Left ventricle myocardium superior (tissue), 1 donor: ENCODE measurements at regions not wholly inside any gene's neighbourhood (a gene's known extent, or its start where the extent isn't known, plus 50 kb on each side); places are given as distances from the start of the nearest gene placed in this dataset.
"Not testable (repeated sequence)": the region's sequence is repeated elsewhere in the genome, so short reads cannot be mapped to it uniquely, and the experiment has no call there.

Experiments
- ATAC-seq: fragments of 200-7000 bp; cut with Tn5 transposase; one replicate; pipeline ENCODE4 v1.9.1; 2020; ENCODE audit warnings: mild to moderate bottlenecking, moderate library complexity
- DNase-seq: peaks from one replicate; pipeline ENCODE4 v3.0.0-alpha.2; 2020
- intact Hi-C: fragments of 100-400 bp; cut with micrococcal nuclease; formaldehyde crosslinking; loops from one replicate; pipeline ENCODE4 v1.11.0; 2022
- donor health status: DM: no; HTN: yes; CAD: no; lungs with severe emphysema.

DNA sequence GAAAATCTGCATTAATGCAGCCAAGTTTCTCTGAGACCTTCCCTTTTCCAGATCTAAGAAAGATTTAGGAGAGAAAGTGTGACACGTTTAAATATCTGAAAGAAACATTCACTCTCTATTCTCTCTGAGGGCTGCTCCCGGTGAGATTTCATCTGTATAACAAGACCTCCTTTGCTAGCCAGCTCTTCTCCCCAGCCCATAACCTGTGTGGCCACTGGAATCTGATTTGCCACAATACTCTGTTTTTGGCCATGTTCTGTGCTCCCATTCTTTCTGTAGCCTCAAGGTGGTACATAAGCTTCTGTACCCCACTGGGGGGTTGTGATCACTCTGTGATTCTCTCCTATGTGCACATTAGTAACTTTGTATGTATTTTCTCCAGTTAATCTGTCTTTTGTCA is 291.0 kb upstream of the SEMA6A start:
- no peak for ATAC-seq
- no peak for DNase-seq
- intact Hi-C loops = no loop called here

DNA sequence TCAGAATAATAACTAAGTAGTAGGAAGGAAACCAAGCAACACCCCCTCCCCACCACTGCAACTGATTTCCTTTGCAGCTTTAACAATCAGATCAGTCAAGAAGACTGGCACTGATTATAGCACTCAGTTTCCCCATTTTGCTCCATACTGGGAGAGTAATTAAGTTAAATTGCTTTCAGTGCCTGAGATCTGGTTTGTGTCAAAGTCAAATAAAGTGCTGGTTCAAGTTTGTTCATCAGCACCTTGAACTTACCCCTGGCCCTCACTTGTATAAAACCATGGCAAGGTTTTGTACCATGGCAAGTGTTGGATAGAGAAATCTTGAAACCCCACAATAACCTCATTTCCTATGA is 290.2 kb upstream of the SEMA6A start:
- no peak for DNase-seq
- intact Hi-C loops = no loop called here
- no peak for ATAC-seq

DNA sequence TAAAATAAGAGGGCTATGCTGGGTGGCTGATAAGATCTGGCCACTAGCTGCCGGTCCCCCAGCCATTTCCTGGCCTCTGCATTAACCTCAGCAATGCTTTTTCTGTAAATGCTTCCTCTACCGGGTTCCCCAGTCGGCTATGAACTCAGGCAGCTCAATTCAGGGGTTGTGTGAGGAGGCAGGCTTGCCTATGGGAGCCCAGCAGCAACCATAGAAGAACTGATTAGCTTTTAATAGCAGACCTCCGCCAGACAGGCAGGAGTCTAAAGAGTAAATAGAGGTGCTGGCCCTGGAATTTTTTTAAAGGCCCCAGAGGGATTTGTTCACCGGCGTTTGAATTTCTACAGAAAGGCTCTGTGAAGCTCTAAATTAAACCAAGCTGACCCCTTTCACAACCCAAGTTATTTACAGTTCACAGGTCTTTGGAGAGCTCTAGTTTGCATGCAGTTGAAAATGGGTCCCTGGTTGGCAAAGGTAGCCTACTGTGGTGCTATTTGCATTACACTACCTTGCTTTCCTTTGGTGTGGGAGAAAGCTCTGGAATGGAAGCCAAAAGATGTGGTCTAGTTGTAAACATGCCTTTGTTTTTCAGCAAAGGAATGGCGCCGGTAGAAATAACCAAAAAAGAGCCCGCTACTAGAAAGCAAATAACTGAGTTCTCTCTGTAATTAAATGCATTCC is 289.7 kb upstream of the SEMA6A start:
- no peak for ATAC-seq
- no peak for DNase-seq
- intact Hi-C loops = no loop called here

DNA sequence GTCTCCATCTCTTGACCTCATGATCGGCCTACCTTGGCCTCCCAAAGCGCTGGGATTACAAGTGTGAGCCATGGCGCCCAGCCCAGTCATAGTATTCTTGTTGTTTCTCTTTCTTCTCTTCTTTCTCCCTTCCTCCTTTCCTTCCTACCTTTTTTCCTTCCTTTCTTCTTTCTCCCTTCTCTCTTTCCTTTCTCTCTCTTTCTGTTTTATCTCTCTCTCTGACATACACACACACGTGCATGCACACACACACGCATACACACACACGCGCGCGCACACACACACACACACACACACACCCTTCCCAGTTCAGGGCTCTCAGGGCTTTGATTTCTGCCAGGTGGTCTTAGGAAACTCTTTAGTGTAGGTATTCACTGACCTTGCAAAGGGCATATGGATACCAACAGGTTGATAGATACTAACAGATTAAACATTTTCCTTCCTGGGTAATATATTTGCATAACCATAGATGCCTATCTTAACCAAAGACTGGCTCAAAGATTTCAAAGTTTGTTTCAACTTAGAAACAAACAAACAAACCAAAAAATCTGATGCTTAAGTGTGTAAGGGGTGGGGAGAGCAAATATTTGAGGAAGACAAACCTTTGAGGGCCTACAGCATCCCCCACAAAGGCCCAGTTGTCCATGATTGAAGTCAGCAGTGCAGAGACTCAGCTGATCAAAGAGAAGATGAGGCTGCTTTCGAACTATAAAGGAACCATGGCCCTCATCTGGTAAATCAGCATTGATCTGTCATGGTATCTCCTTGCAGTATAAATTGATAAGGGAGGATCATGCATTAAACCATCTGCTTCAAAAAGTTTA is 288.2 kb upstream of the SEMA6A start:
- DNase-seq (no peak), ATAC-seq (no peak)
- intact Hi-C loops = no loop called here

DNA sequence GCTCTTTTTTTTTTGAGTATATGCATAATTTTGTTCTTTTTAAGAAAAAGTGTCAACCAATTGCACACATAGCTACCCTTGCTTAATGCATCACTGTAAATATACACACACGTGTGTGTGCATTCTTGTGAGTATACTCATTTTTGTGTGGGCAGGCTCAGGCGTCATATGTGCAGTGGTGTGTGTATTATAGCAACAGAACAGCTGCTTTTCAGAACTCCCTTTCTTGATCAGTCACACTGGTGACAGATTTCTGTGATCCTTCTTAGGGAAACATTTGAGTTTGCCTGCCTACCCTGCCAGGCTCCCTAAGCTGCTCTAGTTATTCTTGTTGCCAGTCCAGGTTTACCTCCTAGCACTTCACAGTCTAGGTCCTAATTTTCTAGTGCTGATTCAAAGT is 287.0 kb upstream of the SEMA6A start:
- ATAC-seq (no peak), DNase-seq (no peak)
- intact Hi-C loops = no loop called here

DNA sequence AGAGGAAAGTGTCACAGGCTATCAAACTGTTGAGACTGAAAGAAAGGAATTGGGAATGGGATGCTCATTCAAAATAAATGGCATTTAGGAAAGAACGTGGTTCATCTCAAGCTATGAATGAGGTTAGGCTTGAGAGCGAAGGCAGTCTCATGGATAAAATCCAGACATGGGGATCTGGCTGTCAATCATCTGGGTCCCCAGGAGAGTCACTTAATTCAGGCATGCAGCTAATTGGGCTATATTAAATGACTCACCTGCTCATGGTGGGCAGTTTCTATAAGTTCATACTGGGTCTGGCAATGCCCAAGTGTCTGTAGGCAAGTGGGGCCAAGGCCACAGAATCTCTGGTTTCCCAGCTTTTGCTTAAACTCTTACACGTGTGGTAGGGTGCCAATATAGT is 286.5 kb upstream of the SEMA6A start:
- DNase-seq (no peak), ATAC-seq (no peak)
- intact Hi-C loops = no loop called here

DNA sequence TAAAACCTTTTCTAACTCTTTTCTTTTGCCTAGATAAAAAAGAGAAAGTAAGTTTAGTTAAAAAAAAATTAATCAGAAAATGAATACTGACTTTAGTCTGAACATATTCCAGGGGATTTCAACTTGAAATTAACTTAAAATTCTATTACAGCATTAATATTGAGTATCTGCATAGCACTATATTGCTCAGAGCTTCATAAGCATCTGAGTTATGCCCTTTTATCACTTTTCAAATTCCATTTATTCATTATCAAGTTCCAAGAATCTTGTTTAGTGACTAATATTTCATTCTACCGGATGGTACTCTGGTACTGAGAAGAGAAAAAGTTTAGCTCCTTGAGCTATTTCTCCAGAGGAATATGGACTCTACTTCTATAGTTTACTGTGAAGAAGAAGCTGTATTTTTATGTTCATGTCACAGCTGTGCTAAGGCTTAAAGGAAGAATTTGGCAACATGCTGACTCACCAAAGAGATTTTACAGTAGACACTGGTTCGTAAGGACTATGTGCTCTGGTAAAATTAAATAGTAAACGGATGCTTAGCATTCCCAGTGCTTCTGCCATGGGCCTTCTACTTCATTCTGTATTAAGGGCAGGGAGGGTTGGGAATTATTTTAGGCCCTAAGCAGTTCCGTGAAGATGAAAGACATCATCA is 285.2 kb upstream of the SEMA6A start:
- DNase-seq (no peak), ATAC-seq (no peak)
- intact Hi-C loops = no loop called here

DNA sequence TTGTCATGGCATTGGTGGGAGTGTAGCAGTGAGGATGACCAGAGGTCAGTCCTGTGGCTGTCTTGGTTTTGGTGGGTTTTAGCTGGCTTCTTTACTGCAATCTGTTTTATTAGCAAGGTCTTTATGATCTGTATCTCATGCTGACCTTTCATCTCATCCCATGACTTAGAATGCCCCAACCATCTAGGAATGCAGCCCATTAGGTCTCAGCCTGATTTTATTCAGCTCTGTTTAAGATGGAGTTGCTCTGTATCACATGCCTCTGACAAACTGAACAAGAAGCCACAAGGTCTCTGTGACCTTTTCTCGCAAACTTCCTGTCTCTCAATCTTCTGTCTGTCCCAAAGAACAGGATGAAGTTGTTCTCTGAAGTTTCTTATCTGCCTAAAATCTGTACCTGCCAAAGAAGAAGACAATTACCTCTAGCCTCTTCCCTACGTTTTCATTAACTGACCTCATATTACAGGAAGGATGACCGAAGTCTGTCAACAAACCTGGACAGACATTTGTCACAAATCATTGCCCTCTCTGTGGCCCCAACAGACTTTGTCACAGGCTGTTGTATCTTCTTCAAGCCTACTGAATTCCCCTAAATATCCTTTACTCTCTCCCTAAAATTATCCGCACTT is 284.2 kb upstream of the SEMA6A start:
- intact Hi-C loops = no loop called here
- DNase-seq = no peak
- no peak for ATAC-seq

DNA sequence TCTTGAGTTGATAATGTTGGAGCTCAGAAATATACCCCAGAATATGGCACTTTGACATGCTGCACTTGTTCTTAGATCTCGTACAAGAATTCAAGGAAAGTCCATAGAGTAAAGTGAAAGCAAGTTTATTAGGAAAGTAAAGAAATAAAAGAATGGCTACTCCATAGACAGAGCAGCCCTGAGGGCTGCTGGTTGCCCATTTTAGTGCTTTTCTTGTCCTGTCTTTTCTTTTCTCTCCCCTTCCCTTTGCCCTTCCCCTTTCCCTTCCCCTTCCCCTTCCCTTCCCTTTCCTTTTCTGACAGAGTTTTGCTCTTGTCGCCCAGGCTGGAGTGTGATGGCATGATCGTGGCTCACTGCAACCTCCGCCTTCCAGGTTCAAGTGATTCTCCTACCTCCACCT is 283.4 kb upstream of the SEMA6A start:
- ATAC-seq, intact Hi-C loops, DNase-seq: not testable (repeated sequence)

DNA sequence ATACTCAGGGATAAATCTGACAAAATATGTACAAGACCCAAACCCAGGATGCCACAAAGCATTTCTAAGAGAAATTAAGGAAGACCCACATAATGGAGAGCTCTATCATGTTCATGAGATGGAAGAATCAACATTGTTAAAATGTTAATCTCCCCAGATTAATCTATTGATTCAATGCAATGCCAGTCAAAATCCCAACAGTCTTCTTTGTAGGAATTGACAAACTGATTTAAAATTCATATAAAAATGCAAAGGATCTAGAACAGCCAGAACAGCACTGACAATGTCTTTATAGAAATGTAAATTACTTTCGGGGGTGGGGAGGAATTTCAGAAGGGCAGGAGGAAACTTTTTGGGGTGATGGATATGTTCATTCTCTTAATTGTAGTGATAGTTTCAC is 281.6 kb upstream of the SEMA6A start:
- intact Hi-C loops = no loop called here
- no peak for ATAC-seq

DNA sequence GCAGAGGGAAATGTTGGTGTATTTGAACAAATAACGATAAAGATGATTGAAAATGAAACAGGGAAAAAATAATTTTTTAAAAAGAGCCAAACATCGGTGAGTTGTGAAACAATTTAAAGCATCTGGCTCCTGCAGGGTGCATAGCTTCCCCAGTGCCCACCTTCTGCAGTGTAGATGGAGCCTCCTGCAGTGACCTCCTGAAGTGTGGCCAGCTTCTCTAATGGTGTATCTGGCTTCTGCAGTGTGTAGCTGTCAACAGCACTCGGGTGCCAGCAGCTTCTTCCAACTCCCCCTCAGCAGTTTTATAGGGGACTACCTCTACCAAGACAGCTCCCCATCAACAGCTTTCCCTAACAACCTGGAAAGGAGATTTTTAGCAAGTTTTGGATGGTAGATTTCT is 279.4 kb upstream of the SEMA6A start:
- DNase-seq = no peak
- no peak for ATAC-seq
- intact Hi-C loops = no loop called here

More for the DNA sequence above, 281.6 kb upstream of the SEMA6A start:
- DNase-seq = no peak

DNA sequence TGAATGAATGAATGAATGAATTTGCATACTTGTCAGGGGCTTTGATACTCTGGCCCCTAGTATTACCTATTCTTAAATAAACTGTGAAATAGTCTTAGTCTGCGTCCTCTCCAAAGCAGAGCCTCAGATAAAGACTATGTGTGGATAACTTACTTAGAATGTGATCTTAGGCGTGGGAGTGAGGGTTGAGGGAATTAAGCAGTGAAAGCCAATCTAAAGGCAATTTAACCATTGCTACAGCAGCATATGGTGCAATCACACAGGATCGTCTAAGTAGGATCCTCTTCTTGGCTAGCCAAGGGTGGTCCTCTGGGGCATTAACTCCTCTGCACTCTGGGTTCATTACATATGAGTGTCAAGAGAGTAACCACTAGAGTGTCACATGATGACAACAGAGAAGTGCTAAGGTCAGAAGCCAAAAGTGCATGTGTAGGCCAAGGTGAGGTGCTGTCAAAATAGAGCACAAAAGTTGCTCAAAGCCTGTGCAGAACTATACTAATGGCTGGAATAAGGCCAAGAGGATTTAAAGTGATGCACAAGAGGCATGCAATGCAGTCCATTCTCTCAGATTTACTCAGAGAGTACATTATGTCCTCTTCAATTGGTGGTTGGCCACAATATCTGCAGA is 274.4 kb upstream of the SEMA6A start:
- no peak for DNase-seq

DNA sequence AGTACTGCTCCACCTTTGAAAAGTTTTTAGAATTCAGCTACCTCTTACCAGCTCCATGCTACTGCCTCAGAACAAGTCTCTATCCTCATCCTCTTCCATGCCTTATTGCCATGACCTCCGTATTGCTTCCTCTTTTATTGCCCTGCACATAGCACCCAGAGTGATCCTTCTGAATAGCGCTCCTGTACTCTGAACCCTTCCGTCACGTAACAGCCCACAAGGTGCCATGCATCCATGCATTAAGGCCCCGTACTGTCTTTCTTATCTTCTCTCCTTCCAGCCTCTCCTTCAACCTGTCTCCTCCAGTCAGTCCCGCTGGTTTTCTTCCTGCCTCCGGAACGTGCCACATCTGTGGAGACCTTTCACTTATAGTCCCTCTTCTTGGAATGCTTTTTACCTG is 273.3 kb upstream of the SEMA6A start:
- no peak for DNase-seq
- ATAC-seq = no peak
- intact Hi-C loops = no loop called here

More for the DNA sequence above, 274.4 kb upstream of the SEMA6A start:
- no peak for ATAC-seq
- intact Hi-C loops = no loop called here

DNA sequence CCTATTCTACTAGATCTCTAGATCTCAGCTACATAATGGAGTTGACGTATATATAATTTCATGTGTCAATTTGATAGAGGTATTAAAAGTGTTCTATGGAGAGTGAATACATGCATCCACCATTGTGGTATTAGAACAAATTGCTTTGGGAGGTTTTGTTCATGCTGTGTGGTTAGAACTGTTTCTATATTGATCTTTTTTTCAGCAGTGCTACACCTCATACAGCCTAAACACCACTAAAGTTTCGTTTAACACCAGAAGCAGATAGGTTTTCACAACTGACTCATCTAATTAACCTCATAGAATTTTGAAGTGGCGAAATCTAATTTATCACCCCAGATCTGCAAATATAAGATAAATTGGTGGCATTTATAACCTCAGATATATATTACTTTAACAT is 269.4 kb upstream of the SEMA6A start:
- ATAC-seq = no peak

DNA sequence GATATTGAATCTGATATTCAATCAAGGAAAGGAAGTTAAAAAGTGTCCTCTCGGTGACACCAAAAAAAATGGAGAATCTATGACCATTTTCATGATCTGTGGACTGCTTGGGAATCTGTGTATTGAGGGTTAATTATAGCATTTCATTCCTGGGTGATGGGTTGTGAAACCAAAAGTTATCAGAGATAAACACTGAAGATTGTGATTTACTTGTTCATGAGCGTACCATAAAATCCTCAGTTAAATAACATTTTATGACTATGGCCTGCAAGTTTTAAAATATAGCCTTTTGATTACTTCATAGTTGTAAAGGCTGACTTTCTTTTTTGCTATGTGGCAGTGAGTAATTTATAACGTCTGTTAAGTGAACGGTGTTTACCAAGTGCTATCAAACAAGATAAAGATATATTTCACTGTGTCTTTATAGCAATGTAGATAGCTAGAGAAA is 267.9 kb upstream of the SEMA6A start:
- ATAC-seq (no peak), DNase-seq (no peak)
- intact Hi-C loops = no loop called here

More for the DNA sequence above, 269.4 kb upstream of the SEMA6A start:
- intact Hi-C loops = no loop called here
- no peak for DNase-seq

DNA sequence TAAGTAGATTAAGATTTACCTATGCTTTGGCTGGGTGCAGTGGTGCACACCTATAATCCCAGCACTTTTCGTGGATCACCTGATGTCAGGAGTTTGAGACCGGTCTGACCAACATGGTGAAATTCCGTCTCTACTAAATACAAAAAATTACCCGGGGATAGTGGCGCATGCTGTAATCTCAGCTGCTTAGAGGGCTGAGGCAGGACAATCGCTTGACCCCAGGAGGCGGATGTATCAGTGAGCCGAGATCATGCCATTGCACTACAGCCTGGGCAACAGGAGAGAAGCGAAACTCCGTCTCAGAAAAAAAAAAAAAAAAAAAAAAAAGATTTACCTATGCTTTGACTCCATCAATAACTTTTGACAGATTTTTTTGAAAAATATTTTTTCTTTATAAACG is 267.1 kb upstream of the SEMA6A start:
- ATAC-seq (no peak), DNase-seq (no peak)
- intact Hi-C loops = no loop called here

DNA sequence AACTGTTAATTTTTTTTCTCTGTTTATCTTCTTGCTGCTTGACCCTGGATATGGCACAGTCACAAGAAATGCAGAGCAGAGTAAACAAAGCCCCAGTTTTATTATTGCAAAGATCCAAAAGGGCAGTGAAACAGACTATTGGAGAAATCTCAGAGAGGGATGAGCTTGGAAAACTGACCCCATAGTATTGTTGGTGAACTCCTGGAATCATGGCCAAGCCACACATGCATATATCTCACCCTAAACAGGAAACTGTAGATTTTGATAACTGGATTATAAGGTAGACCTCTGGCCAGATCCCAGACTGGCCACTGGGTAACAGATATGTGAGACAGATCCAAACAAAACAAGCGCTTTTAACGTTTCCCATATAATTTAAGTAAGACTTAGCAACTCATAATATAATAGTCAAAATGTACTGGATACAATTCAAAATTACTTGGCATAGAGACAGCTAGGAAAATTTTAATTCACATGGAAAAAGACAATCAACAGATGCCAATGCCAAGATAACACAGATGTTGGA is 263.5 kb upstream of the SEMA6A start:
- intact Hi-C loops = no loop called here
- DNase-seq = no peak
- ATAC-seq = no peak

DNA sequence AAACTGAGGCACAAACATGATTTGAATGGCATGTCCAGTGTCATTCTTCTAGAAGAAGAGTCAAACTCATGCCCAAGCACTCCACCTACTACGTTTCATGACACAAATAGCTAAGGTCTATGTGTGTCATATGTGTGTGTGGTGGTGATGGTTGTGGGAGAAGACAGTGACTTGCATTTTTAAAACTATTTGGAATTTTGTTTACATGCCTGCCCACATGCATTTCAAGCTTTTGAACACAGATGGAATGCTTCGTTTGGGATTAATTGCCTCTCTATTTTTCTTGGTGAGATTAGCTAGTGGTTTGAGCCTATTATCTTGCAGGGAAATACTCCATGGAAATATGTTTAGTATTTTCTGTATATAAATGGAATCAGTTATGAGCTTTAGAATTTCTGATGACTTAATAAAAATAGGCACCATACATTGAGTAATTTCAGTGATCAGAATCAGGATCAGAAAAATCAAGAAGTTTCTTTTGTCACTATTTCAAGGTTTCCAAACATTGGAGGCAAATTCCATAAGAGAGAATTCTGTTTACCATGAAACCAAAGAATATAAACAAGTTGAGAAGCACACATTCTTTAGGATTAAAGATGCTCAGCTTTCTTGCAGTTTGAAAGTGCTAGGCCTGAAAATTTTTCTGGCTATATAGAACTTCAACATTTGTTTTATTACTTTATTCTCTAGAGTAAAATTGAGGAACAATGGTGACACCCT is 260.3 kb upstream of the SEMA6A start:
- ATAC-seq (no peak), DNase-seq (no peak)
- intact Hi-C loops = no loop called here

DNA sequence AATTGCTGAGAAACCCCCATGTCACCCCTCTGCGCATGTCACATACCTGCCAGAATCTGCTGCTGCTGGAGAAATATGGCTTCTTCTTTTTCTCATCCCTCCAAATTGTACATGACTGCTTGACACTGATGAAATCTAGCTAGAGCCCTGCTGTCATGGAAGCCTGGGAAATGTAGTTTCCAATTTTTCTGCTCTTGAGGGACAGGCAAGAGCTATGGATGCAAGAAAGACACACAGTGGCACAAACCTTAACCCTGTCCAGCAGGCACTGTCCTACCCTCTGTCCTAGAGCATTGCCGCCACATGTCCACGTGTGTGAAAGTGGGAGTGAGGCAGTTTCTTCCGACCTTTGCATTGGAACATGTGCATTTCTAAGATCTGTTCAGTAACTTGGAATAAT is 255.5 kb upstream of the SEMA6A start:
- intact Hi-C loops = no loop called here
- ATAC-seq = no peak
- no peak for DNase-seq
